Left colon (tissue), 2 donors: ENCODE measurements at regions not wholly inside any gene's neighbourhood (a gene's known extent, or its start where the extent isn't known, plus 50 kb on each side); places are given as distances from the start of the nearest gene placed in this dataset.

Experiments used
- ATAC-seq: fragments of 200-7000 bp; cut with Tn5 transposase; one replicate; pipeline ENCODE4 v1.9.1; 2020; ENCODE audit warnings: mild to moderate bottlenecking, moderate library complexity
- DNase-seq, 2 donors: peaks; one replicate each; pipeline ENCODE4 v3.0.0-alpha.2; 2020
- intact Hi-C, 2 donors: fragments of 100-400 bp; cut with DNase I in 1 of 2; cut with micrococcal nuclease in 1 of 2; formaldehyde crosslinking; loops; one replicate each; pipeline versions ENCODE4 v1.11.2 to v1.14.0; 2022; cut with DNase I, micrococcal nuclease
- donor health status: DM: no; HTN: no; CAD: no.
- donor health status: DM: yes; HTN: yes; CAD: no.

DNA sequence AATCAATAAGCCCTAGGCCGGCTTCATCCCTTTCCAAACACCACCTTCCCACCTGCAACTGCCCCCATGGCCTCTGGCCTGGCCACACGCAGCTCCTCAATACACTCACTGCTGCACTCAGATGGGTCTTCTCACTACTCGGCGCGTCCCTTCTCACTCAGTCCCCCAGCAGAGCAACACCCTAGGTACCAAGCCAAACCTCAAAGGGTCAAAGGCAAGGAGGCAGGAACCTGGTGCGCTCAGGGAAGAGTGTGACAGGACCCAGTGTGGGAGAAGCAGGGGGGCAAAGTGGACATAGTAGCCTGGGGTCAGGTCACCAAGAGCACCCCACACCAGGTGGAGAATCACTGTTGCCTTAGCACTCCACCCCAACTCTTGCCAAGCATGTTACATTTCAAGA lies 90.6 kb downstream of the TTC32 start:
- intact Hi-C loops: no loop called here
- ATAC-seq (no peak), DNase-seq (no peak)

DNA sequence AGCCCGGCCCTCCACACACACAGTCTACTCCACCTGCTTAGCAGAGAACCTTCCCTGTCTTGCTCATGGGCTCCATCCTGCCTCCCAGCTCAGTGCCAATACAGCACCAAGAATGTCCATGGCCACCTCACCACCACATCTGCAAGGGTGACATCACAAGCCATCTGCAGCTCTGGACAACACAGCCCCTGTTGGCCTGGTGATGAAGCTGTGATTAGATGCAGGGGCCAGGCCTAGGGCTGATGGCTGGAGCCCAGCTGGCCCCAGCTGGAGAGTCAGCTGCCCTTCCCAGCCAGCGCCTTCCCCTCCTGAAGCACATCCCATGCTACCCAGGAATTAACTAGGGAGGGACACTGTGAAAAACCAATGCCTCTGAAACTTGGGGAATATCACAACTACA lies 91.1 kb downstream of the TTC32 start:
- no peak for ATAC-seq
- intact Hi-C loops: no loop called here

DNA sequence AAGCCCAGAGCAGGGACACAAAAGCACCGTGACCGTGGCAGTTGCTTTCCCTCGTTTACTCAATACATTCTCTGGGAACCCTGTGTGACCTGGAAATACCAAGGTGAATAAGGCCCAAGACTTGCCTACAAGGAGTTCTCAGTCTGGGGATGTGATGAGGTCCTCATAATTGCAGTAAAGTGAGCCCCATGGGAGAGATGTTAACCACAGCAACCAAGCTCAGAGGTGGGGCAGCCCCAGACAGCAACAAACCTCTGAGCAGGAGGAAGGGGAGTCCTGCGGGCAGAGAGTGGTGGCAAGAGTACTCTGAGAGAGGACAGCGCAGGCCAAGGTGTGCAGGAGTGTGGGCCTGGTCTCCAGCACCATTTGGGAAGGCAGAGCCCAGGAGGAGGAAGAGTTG lies 91.6 kb downstream of the TTC32 start:
- intact Hi-C loops: no loop called here
- DNase-seq (no peak), ATAC-seq (no peak)

More for the DNA sequence above, 91.1 kb downstream of the TTC32 start:
- peak in 1 of 2 donors; percentile 10 for DNase-seq

DNA sequence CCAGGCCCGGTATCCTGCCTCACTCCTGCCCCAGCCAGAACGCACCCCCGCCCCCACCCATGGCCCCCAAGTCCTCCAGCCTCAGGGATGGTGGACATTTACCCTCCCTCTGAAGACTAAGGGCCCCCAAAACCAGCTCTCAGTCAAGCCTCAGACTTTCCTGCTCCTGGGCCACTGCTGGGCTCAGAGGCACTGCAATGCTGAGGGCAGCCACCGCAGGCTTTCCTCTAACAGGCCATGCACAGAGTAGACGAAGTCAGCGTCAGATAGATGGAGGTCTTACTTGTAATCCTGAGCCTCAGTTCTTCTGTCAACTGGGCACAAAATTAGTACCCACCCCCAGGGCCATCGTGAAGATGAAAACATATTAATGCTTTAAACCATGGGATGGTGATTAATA lies 92.6 kb downstream of the TTC32 start:
- ATAC-seq (no peak), DNase-seq (no peak)
- intact Hi-C loops: no loop called here

DNA sequence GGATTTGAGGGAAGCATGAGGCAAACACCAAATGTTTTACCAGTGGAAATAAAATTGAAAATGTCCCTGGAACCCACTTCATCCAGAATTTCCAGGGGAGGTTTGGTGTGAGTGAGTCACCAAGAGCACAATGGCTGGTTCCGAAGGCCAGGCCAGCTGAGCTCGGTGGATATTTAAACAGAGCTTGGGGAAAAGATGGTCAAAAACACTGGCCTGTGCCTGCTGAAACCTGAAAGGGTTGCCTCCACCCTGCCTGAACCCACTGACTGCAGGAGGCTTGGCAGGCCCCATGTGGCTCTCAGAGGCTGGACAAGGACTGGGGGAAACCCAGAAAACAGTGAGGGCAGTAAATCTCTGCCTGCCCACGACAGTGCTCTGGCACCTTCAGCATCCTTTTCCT lies 93.9 kb downstream of the TTC32 start:
- ATAC-seq (no peak), DNase-seq (no peak)
- intact Hi-C loops: no loop called here

DNA sequence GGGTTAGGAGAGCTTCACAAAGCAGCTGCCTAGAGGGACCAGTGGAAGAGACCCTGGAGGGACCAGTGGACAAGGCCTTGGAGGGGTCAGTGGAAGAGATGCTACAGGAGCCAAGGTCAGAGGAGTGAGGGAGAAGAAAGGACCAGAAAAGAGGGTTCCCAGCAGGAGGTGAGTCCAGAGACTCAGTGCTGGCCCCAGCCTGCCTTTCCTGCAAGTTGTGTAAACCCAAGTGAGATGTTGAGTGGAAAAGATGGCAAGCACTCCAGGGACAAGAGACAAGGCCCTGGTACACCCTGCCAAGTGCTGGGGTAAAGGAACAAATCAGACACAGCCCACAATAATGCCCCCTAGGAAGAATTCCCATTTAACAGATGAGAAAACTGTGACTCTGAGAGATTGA lies 94.4 kb downstream of the TTC32 start:
- intact Hi-C loops: no loop called here
- DNase-seq: no peak
- no peak for ATAC-seq

DNA sequence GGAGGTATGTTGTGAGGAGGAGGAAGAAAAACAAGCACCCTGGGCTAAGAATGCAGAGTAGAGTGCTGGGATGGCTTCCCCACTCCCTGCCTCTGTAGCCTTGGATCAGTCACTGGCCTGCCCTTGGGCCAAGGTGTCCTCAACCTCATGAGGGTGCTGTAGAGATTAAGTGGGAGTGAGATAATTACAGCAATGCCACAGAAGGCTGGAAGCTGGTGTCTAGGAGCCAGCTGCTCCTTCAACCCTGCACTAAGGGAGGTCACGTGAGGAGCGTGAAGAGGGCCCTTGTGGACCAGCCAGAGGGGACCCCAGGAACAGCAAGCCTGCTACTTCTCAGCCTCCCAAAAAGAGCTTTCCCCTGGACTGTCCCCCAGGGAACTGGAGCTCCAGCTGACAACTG lies 95.2 kb downstream of the TTC32 start:
- ATAC-seq (no peak), DNase-seq (no peak)
- intact Hi-C loops: no loop called here

DNA sequence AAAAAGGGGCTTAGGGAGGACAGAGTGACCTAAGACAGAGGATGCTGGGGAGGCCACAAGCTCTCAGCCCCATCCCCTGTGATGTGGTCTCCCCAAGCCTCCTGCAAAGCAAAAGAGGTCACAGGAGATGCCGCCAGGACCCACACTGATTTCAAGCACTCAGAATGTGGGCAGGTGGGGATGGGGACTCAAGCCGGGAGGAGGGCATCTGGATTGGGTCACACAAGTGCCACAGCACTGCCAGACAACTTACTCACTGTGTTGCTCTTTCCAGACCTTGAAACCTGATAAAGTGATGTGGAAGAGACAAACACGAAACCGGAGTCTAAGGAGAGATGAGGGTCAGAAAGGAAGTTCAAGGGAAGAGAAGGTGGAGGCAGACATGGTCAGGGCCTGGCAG lies 95.7 kb downstream of the TTC32 start:
- DNase-seq: no peak
- intact Hi-C loops: no loop called here
- ATAC-seq: no peak

DNA sequence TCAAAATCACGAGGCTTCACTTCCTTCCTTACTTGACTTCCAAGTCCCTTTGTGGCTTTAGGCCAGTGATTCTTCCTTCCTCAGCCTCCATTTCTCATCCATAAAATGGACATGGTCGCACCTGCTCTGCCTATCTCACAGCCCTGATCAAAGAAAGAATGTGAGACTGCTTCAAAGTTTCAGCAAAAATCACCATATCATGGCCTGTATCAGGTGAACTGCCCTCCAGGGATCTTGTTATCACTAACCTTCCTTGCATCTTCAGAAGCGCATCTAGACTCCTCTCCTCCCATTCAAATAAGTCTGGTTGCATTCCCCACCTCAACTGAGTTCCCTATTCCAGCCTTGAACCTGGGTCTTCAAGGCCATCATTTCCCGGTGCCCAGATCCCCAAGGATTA lies 96.5 kb downstream of the TTC32 start:
- ATAC-seq (no peak), DNase-seq (no peak)
- intact Hi-C loops: no loop called here

DNA sequence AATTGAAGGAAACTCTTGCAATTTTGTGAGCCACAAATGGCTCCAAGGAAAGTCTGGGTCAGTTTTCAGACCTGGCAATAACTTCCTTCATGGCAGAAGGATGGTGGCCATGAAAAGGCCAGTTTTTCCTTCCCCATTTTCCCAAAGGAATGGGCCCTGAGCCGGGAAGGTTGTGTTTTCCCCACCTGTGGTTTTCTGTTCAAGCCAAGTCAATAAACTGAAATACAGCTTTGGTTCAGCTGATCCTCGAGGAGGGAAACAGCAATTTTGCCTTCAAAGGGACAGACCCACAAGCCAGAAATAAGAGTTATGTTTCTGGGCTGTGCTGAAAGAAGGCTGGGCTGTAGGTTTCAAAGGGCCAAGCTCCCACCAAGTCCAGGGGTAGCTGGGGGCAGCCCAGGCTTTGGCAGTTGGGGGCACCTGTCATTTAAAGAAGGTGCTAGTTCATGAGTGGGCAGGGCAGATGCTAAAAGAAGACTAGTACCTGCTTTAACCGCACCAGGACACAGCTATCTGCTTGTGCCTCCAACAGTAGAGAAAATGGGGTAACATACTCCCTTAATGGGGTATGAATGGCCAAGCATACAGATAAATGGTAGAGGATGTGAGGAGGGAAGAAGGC lies 97.0 kb downstream of the TTC32 start:
- ATAC-seq: no peak
- intact Hi-C loops: no loop called here
- no peak for DNase-seq

DNA sequence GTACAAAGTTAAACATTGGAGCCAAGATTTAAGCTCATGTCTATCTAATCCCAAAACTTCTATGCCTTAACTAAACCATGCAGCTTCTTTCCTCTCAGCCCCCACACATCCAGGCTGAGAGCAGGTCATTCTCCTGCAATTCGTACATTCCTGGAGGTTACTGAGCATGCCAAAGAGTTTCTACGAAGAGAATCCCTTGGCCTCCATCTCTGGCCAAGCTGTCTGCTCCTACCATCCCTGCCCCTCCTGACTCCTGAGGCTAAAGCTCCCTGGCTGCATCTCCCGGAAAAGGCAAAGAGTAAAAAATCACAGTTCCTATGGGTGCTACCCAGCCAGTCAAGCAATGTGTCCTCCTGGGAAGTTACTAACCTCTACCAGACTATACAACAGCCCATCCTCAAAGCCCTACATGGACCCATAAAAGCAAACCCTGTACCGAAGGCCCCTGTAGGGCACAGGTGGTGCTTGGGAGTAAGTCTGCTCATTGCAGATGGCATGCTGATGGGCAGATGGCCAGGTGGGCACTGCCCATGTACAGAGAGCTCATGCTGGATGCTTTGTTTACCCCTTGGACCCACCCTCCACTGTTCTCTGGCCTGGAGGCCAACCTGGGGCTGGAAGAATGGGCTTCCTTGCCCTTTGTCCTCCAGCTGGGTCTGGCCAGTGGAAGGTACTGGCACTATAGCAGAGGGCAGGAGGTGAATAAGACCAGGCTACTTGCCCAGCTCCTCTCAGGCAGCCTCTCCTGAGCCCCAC lies 99.5 kb downstream of the TTC32 start:
- intact Hi-C loops: no loop called here
- no peak for DNase-seq
- no peak for ATAC-seq

DNA sequence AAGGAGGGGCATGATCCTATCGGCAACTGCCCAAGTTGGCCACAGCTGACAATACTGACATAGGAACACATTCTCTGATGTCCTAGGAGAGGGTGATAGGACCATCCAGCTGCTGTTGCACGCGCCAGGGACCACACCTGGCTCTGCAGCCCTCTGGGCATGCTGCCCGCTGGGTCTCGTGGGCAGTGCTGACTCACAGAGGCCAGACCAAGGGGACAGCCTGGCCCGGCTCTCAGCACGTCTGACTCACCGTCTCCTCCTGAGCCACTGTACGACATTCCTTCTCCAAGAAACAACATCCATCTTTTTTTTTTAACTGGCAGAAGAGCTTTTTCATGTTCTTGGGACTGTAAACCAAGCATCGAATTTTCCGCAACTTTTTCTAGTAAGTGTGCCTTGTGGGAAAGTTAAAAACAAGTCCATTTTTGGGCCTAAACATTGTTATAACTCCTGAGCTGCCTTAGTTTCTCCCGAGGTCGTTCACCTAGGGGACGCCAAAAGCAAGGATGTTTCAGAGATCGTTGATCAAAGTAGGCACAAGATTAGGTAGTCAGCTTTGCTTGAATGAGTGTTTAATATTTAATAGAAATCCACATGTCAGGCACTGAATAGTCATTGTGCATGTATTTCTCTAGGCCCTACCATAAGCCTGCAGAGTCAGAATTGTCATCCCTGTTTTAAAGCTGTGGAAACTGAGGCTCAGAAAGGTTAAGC lies 100.3 kb downstream of the TTC32 start:
- peak; percentile 12 to 64 for DNase-seq

DNA sequence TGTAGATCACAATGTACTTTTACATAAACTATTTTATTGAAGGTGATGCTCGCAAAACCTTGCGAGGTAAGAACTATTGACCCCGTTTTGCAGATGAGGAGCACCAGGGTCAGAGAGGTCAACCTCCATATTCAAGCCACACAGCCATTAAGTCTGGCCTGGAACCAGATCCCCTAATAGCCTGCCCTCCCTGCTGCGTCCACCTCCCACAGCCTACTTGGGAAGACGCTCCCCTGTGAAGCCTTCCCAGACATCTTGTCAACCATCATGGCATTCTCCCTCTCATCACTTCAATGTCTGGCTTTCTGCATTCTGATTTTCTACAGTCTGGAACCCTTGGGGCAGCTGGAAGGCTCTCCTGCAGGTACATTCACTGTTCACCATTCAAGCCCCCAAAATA lies 101.0 kb downstream of the TTC32 start:
- no peak for DNase-seq
- no peak for ATAC-seq
- intact Hi-C loops: no loop called here

More for the DNA sequence above, 100.3 kb downstream of the TTC32 start:
- no peak for ATAC-seq
- intact Hi-C loops: no loop called here

DNA sequence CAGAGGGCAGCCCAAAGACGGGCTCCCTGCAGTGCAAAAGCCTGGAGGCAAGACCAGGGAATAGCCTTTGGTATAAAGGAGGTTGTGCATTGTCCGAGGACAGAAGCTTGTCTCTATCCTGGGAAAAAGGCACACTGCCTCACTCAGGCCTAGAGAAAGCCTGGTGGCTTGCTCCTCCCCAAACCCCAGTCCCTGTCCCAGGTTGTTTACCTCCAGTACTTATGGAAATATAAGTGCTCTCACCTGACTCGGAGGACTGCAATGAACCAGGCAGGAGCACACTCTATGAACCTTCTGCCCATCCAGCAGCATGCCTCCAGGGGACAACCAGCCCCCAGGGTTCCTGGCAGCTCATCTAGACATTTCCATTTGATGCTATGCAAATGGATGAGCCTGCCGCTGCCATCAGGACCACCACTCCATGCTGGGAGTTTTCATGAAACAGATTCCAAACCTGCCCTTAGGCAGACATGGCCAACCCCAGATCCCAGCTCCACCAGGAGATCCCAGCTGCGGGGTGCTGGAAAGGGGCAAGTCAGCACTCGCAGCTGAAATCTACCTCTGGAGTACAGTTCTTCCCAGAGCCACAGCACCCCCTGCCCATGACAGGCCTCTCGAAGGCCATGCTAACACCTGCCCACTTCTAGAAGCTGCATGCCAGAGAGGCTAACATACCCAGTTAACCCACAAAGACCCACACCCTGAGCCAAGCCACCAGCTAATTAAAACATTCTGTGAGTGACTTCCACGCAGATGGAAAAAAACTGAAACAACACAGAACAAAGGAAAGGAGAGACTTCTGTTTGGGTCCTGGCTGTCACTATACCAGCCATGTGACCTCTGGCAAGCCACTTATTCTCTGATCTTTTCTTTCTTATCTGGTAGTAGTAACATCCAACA lies 101.7 kb downstream of the TTC32 start:
- intact Hi-C loops: no loop called here
- ATAC-seq (no peak), DNase-seq (no peak)

DNA sequence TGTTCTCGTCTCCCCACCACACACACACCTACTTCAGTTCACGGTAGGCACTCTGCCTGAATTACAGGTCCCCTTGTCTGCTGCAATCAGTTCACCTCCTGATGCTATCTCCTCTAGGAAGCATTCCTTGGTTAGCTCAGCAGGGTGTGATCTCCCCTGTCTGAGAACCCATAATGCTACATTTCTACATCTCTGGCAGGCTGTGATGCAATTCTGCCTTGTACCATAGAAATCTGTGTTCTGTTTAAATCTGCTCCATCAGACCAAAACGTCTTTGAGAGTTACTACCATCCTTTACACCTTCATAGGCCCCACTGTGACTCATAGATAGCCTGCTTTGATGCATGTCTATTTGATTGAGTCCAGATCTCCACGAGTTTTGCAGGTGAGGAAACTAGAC lies 103.9 kb downstream of the TTC32 start:
- no peak for DNase-seq
- intact Hi-C loops: no loop called here
- ATAC-seq: no peak

DNA sequence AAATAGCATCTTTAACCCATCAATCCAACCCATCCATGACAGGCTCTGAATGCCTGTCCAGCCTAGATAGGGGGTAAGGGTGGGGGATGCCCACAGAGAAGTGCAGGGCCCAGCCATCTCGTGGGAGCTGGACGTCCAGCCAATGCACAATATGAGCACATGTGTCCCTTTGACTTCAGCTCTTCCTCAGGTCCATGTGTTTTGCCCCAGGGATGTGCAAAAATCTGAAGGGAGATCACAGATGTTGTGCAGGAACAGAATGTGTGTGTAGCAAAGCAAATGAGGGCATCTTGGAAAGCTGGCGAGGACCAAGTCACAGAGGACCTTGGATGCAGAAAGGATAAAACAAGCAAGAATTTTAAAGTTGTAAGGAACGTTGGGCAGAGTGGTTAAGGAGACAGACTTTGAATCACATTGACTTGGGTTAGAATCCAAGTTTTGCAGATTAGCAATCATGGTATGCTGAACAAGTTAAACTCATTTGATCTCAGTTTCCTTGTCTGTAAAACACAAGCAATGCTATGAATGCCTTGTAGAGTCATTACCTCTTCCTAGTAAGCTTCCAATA lies 104.5 kb downstream of the TTC32 start:
- ATAC-seq (no peak), DNase-seq (no peak)
- intact Hi-C loops: no loop called here

DNA sequence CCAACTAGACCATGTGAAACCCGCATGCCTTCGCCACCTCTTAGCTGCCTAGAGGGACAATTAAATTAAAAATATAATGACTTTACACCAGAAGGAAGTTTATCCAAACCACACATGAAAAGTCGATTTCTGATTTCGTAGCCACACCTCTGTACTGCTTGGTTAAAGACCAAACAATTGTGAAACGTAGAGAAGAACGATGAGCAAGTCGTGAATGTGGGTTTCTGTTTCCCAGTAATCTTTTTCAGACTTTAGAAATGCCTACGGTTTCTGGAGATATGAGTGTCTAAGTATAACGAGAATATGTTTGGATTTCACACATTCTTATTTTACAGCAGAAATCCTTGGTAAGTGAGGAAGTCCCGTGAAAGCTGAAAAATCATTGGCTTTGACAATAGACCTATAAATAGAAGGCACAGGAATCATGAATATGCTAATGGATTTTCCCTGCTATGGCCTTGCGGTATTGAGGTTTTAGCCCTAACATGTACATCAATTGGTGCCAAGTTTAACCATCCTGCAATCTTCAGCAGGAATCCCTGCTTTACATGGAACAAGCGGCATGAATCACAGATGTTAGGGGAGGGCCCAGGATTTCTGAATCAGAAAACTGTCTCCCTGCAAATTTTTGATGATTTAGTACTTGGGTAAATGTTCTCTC lies 105.6 kb downstream of the TTC32 start:
- DNase-seq (no peak), ATAC-seq (no peak)
- intact Hi-C loops: no loop called here

DNA sequence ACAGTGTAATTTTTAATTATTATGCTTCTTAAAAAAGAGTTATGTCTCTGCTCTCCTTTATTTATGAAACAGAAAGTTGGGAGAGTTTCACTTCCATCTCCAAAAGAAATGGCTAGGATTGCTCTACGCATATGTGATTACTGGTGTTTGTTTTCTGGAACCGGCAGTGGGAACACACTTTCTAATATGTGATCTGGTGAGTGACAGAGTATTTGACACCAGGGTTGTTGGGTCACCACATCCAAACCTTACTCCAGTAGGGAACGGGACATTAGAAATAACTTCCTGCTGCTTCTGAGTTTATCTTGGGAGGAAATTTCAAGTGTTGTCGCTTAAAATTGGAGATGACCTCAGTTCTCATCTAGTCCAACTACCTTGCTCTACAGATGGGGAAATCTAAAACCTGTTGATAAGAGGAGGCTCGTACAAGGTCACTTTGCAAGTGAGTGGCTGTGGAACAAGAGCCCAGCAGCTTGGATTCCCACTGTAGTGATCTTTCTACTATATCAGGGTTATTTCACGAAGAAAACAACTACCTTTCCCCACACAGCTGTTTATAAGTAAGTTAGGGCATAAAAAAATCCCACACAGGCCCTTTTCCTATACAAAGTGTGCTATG lies 108.5 kb downstream of the TTC32 start:
- intact Hi-C loops: no loop called here
- no peak for ATAC-seq
- DNase-seq: no peak
